HG03520 (cell line): ENCODE measurements at regions not wholly inside any gene's neighbourhood (a gene's known extent, or its start where the extent isn't known, plus 50 kb on each side); places are given as distances from the start of the nearest gene placed in this dataset.
"Not testable (repeated sequence)": the region's sequence is repeated elsewhere in the genome, so short reads cannot be mapped to it uniquely, and the experiment has no call there.

Experiments
- ATAC-seq: cut with Tn5 transposase; IDR thresholded peaks from one replicate; pipeline ENCODE4 v1.9.1; 2021; ENCODE audit warnings: mild to moderate bottlenecking, moderate library complexity; ENCODE audit not compliant: unreplicated experiment

- no peak for ATAC-seq
Measured at GRCh38 chr1:21385022-21385421, 54.9 kb upstream of the NBPF3 start.

- ATAC-seq, result no peak
Measured at GRCh38 chr1:21384620-21385019, 55.3 kb upstream of the NBPF3 start.

GRCh38 chr1:21383785-21384401 is 56.0 kb upstream of the NBPF3 start:
- ATAC-seq, result no peak

GRCh38 chr1:21381354-21381753 is 58.6 kb upstream of the NBPF3 start:
- ATAC-seq, result no peak

- not testable (repeated sequence) for ATAC-seq
Measured at GRCh38 chr1:21380147-21380546, 59.8 kb upstream of the NBPF3 start.

- no peak for ATAC-seq
Measured at GRCh38 chr1:21379571-21379970, 60.4 kb upstream of the NBPF3 start.

- ATAC-seq, result no peak
Measured at GRCh38 chr1:21378705-21379494, 61.0 kb upstream of the NBPF3 start.

GRCh38 chr1:21372383-21372782 is 67.6 kb upstream of the NBPF3 start:
- no peak for ATAC-seq

- no peak for ATAC-seq
Measured at GRCh38 chr1:21369905-21370304, 70.0 kb upstream of the NBPF3 start.

GRCh38 chr1:21368515-21369289 is 71.2 kb upstream of the NBPF3 start:
- ATAC-seq, result no peak

- not testable (repeated sequence) for ATAC-seq
Measured at GRCh38 chr1:21367973-21368514, 71.9 kb upstream of the NBPF3 start.

GRCh38 chr1:21366288-21366687 is 73.6 kb upstream of the NBPF3 start:
- ATAC-seq, result no peak

- no peak for ATAC-seq
Measured at GRCh38 chr1:21365036-21365435, 74.8 kb upstream of the ECE1 start.

- ATAC-seq, result no peak
Measured at GRCh38 chr1:21362096-21362495, 71.8 kb upstream of the ECE1 start.

GRCh38 chr1:21361506-21361905 is 71.2 kb upstream of the ECE1 start:
- no peak for ATAC-seq

GRCh38 chr1:21357161-21357560 is 66.9 kb upstream of the ECE1 start:
- no peak for ATAC-seq

- ATAC-seq, result no peak
Measured at GRCh38 chr1:21355956-21356355, 65.7 kb upstream of the ECE1 start.

- ATAC-seq, result no peak
Measured at GRCh38 chr1:21352586-21352985, 62.3 kb upstream of the ECE1 start.

- ATAC-seq, result no peak
Measured at GRCh38 chr1:21351901-21352300, 61.6 kb upstream of the ECE1 start.

GRCh38 chr1:21350202-21350885 is 60.1 kb upstream of the ECE1 start:
- ATAC-seq, result no peak

- no peak for ATAC-seq
Measured at GRCh38 chr1:21349693-21350092, 59.4 kb upstream of the ECE1 start.
